ENCODE measurements at regions not wholly inside any gene's neighbourhood (a gene's known extent, or its start where the extent isn't known, plus 50 kb on each side); places are given as distances from the start of the nearest gene placed in this dataset.

GRCh38 chr10:36087006-36088005 lies 445.2 kb upstream of the FZD8 start:
- TF ChIP-seq EP300 (IDR thresholded peaks at IDR 0.05) = no peak
- no peak for TF ChIP-seq POLR2A (IDR thresholded peaks at IDR 0.05)
- no peak for TF ChIP-seq POLR2AphosphoS5 (IDR thresholded peaks at IDR 0.05)
- no peak for TF ChIP-seq CTCF (IDR thresholded peaks at IDR 0.05)
- no peak overlapping the region for H3K27ac ChIP-seq
- 85% methylated on average over 10 of the region's 10 CpGs for WGBS, 2 donors
- H3K27me3 ChIP-seq = no peaks in the 10 kb centered on the region
- ATAC-seq (ENCODE audit: low FRiP score in 2 of 2) = no peak
- no peaks in the 10 kb centered on the region for H3K4me1 ChIP-seq
- no peaks in the 10 kb centered on the region for H3K9me3 ChIP-seq
- no peak for DNase-seq
- H3K4me3 ChIP-seq = no peak overlapping the region
- H3K36me3 ChIP-seq = no peaks in the 10 kb centered on the region

DNA sequence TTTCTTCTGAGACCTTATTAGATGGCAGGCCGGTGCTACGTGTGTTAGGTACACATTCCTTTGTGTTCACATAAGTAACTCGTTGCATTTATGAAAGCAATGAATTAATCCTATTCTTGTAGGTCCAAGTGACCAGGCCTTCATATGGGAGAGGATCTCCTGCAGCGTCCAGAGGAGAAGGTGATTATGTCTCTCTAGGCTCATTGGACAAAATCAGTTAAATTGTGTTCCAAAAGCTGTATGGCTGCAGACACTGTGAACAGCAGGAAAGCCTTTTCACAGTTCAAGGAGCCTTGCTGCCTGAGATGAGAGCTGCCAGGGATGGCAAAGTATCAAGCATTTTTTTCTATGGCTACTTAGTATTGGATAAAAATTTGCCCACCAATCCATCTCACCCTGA lies 433.1 kb upstream of the FZD8 start:
- Histone ChIP-seq H3K4me1 (no peaks in the 10 kb centered on the region), H3K9me3 (no peaks in the 10 kb centered on the region), H3K4me3 (no peak overlapping the region), H3K27me3 (no peaks in the 10 kb centered on the region), H3K36me3 (no peaks in the 10 kb centered on the region), H3K27ac (no peak overlapping the region)
- ATAC-seq (ENCODE audit: low FRiP score in 2 of 2) (no peak), DNase-seq (no peak)
- WGBS, 2 donors = 71 to 75% methylated on average over 4 of the region's 4 CpGs
- TF ChIP-seq CTCF (IDR thresholded peaks at IDR 0.05) (no peak), EP300 (IDR thresholded peaks at IDR 0.05) (no peak), POLR2A (IDR thresholded peaks at IDR 0.05) (no peak), POLR2AphosphoS5 (IDR thresholded peaks at IDR 0.05) (no peak)

DNA sequence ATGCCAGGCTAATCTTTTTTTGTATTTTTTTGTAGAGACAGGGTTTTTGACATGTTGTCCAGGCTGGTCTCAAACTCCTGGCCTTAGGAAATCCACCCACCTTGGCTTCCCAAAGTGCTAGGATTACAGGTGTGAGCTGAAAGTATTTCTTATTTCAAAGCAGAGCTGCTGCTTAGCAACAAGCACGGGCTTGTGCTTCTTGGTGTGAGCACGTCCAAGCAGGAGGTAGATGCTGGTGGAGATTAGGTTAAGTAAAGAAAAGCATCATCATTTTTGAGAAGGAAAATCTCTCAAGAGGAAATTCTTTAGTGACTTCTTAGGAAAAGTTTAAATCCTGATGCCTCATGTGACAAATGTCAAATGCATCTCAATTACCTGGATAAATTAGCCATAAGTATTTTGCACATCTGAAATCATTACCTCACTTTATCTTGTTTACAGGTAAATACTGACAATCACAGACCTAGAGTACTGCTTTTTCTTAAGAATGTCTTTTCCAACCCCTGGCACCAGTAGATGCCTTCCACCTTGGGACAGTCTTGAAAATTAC lies 431.8 kb upstream of the FZD8 start:
- 49 to 81% methylated on average over 2 of the region's 2 CpGs for WGBS, 2 donors
- H3K36me3 ChIP-seq = no peaks in the 10 kb centered on the region
- no peak overlapping the region for H3K4me3 ChIP-seq
- H3K4me1 ChIP-seq = no peaks in the 10 kb centered on the region
- TF ChIP-seq POLR2AphosphoS5 (IDR thresholded peaks at IDR 0.05) (no peak), EP300 (IDR thresholded peaks at IDR 0.05) (no peak), CTCF (IDR thresholded peaks at IDR 0.05) (no peak), POLR2A (IDR thresholded peaks at IDR 0.05) (no peak)
- H3K9me3 ChIP-seq = no peaks in the 10 kb centered on the region
- H3K27me3 ChIP-seq = no peaks in the 10 kb centered on the region
- no peak overlapping the region for H3K27ac ChIP-seq
- DNase-seq (no peak), ATAC-seq (ENCODE audit: low FRiP score in 2 of 2) (no peak)

GRCh38 chr10:36068542-36068941 lies 426.4 kb upstream of the FZD8 start:
- Histone ChIP-seq H3K36me3 (no peaks in the 10 kb centered on the region), H3K9me3 (peaks cover 0 to 12% (median 9%) of the 10 kb centered on the region in 4 donors), H3K27ac (no peak overlapping the region), H3K4me1 (no peaks in the 10 kb centered on the region), H3K4me3 (no peak overlapping the region), H3K27me3 (no peaks in the 10 kb centered on the region)
- DNase-seq (no peak), ATAC-seq (ENCODE audit: low FRiP score in 2 of 2) (no peak)
- no peak for TF ChIP-seq POLR2AphosphoS5 (IDR thresholded peaks at IDR 0.05)
- no peak for TF ChIP-seq CTCF (IDR thresholded peaks at IDR 0.05)
- no peak for TF ChIP-seq POLR2A (IDR thresholded peaks at IDR 0.05)
- no peak for TF ChIP-seq EP300 (IDR thresholded peaks at IDR 0.05)

Measured in upper lobe of left lung (tissue), 6 donors.